ENCODE measurements at regions not wholly inside any gene's neighbourhood (a gene's known extent, or its start where the extent isn't known, plus 50 kb on each side); places are given as distances from the start of the nearest gene placed in this dataset.

DNA sequence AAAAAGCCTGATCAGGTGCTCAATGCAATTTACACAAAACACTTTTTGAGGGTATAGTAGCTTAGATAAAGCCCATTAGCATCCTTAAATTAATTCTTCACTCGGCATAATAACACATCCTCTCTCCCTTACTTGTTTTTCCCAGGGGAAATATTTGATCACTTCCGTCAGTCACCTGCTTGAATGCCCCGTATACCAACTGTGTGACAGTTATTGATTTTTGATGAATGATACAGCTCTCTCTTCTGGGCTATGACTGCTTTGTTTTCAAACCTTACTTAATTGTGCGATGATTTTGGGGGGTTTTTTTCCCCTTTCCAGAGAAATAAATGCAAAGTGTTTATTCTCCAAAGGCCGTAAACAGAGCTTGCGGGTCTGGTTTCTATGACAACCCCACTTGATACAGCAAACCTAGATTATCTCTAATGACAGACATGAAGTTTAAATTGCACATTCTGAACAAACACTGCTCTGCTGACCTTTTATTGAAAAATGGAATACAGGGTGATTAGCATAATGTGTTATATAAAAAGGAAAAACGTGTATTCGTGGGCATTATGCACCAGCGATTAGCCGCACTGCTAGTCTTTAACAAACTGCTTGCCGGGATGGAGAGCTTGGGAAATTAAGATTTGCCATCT is 78.4 kb upstream of the NANOS1 start:
- no peaks in the 10 kb centered on the region for H3K9me3 ChIP-seq (replicated peaks; ENCODE audit: insufficient read depth, low read length)
- no peak for DNase-seq
- H2AFZ ChIP-seq (ENCODE audit: low read length), result no peak overlapping the region
- H3F3A ChIP-seq (ENCODE audit: insufficient read depth, low read length), result no peaks in the 10 kb centered on the region
- no peaks in the 10 kb centered on the region for H4K20me1 ChIP-seq (ENCODE audit: insufficient read depth, low read length)
- H3K27me3 ChIP-seq (replicated peaks; ENCODE audit: insufficient read depth, low read length), result no peaks in the 10 kb centered on the region
- H3K9me2 ChIP-seq (replicated peaks; ENCODE audit: insufficient read depth, low read length), result no peaks in the 10 kb centered on the region
- H3K4me3 ChIP-seq (ENCODE audit: low read length), result no peak overlapping the region
- no peak overlapping the region for H3K9ac ChIP-seq (ENCODE audit: low read length)
- H3K27ac ChIP-seq (ENCODE audit: low read length), result no peak overlapping the region
- peaks cover 9% of the 10 kb centered on the region for H3K4me1 ChIP-seq (ENCODE audit: low read length)
- no peaks in the 10 kb centered on the region for H3K36me3 ChIP-seq (replicated peaks; ENCODE audit: insufficient read depth, low read length)
- H3K4me2 ChIP-seq (ENCODE audit: low read depth, low read length), result no peak overlapping the region
- TF ChIP-seq EZH2 (optimal IDR thresholded peaks at IDR 0.05; ENCODE audit: low read depth, low read length) (no peak), EZH2phosphoT487 (IDR thresholded peaks at IDR 0.05; ENCODE audit: low read length) (no peak)
- TF ChIP-seq, protein P1, sequence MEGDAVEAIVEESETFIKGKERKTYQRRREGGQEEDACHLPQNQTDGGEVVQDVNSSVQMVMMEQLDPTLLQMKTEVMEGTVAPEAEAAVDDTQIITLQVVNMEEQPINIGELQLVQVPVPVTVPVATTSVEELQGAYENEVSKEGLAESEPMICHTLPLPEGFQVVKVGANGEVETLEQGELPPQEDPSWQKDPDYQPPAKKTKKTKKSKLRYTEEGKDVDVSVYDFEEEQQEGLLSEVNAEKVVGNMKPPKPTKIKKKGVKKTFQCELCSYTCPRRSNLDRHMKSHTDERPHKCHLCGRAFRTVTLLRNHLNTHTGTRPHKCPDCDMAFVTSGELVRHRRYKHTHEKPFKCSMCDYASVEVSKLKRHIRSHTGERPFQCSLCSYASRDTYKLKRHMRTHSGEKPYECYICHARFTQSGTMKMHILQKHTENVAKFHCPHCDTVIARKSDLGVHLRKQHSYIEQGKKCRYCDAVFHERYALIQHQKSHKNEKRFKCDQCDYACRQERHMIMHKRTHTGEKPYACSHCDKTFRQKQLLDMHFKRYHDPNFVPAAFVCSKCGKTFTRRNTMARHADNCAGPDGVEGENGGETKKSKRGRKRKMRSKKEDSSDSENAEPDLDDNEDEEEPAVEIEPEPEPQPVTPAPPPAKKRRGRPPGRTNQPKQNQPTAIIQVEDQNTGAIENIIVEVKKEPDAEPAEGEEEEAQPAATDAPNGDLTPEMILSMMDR (IDR thresholded peaks at IDR 0.05; ENCODE audit: low read length), result no peak
- H3K79me2 ChIP-seq (ENCODE audit: low read length), result no peaks in the 10 kb centered on the region

DNA sequence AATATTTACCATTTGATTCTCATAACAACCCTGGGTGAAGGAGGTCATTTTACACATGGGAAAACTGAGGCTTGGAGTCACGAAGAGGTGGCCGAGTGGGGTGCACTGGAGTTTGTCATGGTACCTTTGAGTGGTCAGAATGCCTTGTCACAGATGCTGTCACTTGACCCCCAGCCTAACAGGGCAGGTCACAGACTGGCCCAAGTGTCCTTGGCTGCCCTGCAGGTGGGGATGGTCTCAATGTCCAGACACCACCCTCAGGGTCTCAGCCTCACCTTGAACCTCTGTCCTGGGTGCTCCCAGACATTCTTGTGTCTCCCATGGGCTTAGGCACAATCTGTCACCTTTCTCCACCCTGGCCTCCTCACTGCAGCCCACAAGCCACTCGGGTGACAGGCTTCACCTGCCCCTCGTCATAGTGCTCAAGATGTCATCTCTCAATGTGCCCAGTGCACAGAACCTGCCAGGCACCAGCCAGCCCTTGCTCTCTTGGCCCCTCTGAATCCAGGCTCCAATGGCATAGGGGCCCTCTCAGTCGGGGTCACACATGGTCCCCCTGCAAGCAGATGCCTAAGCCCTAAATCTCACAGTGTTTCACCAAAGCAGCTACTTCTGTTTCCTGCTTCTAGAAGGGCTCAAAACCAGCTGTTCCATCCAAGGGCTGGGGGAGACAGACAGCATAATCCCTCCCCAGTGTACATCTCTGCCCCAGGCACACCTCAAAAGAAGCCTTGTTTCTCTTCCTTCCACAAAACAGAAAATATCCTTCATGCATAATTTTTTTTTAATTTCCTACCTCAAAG is 76.8 kb upstream of the NANOS1 start:
- Histone ChIP-seq H3K9me3 (replicated peaks; ENCODE audit: insufficient read depth, low read length) (no peaks in the 10 kb centered on the region), H3K36me3 (replicated peaks; ENCODE audit: insufficient read depth, low read length) (no peaks in the 10 kb centered on the region), H3K4me1 (ENCODE audit: low read length) (peaks cover 14% of the 10 kb centered on the region), H3K27ac (ENCODE audit: low read length) (no peak overlapping the region), H3K4me2 (ENCODE audit: low read depth, low read length) (no peak overlapping the region), H3K27me3 (replicated peaks; ENCODE audit: insufficient read depth, low read length) (no peaks in the 10 kb centered on the region), H3K9ac (ENCODE audit: low read length) (no peak overlapping the region), H4K20me1 (ENCODE audit: insufficient read depth, low read length) (no peaks in the 10 kb centered on the region), H3K9me2 (replicated peaks; ENCODE audit: insufficient read depth, low read length) (no peaks in the 10 kb centered on the region), H2AFZ (ENCODE audit: low read length) (no peak overlapping the region), H3K4me3 (ENCODE audit: low read length) (no peak overlapping the region), H3K79me2 (ENCODE audit: low read length) (no peaks in the 10 kb centered on the region), H3F3A (ENCODE audit: insufficient read depth, low read length) (no peaks in the 10 kb centered on the region)
- no peak for TF ChIP-seq EZH2phosphoT487 (IDR thresholded peaks at IDR 0.05; ENCODE audit: low read length)
- TF ChIP-seq, protein P1 (IDR thresholded peaks at IDR 0.05; ENCODE audit: low read length), result no peak
- no peak for DNase-seq

DNA sequence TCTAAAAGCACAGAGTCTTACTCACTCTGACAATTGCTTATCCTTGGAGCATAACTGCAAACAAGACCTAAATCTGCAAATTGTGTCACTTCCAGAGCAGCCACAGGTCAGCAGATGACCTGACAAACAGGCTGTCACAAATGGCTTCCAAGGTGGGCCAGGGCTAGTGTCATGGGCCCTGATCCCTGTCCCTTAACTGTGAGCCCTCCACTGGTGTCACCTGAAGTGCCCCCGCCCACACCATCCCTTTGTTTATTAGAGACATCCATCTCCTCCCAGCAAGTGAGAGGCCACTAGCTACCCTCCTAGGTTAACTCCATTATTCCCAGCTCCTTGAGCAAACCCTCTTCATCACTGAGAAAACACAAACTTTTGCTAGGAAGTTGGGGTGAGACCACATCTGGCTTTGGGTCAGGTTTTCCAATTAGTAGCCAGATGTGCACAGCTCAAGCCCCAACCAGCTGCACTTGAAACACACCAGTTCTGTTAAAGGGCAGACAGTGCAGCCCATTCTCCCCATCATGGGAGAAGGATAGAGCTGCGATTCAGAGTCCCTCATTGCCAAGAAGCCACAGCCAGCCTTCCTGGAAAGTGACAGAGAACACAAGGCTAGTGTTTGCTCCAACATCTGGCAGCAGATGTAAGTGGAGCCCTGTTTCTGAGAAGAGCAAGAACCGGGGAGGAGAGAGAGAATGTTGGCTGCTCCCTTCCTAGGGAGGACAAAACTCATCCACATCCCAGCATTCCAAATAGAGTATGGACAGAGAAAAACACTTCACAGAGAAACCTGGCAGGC is 75.7 kb upstream of the NANOS1 start:
- peaks cover 14% of the 10 kb centered on the region for H3K4me1 ChIP-seq (ENCODE audit: low read length)
- no peak overlapping the region for H3K4me3 ChIP-seq (ENCODE audit: low read length)
- H3K79me2 ChIP-seq (ENCODE audit: low read length), result no peaks in the 10 kb centered on the region
- H3K27me3 ChIP-seq (replicated peaks; ENCODE audit: insufficient read depth, low read length), result no peaks in the 10 kb centered on the region
- no peak overlapping the region for H3K27ac ChIP-seq (ENCODE audit: low read length)
- H3K9ac ChIP-seq (ENCODE audit: low read length), result no peak overlapping the region
- no peak for DNase-seq
- no peaks in the 10 kb centered on the region for H3K9me3 ChIP-seq (replicated peaks; ENCODE audit: insufficient read depth, low read length)
- H3K4me2 ChIP-seq (ENCODE audit: low read depth, low read length), result no peak overlapping the region
- H4K20me1 ChIP-seq (ENCODE audit: insufficient read depth, low read length), result no peaks in the 10 kb centered on the region
- no peaks in the 10 kb centered on the region for H3F3A ChIP-seq (ENCODE audit: insufficient read depth, low read length)
- TF ChIP-seq, protein P1 (IDR thresholded peaks at IDR 0.05; ENCODE audit: low read length), result no peak
- H3K36me3 ChIP-seq (replicated peaks; ENCODE audit: insufficient read depth, low read length), result no peaks in the 10 kb centered on the region
- no peaks in the 10 kb centered on the region for H3K9me2 ChIP-seq (replicated peaks; ENCODE audit: insufficient read depth, low read length)
- no peak overlapping the region for H2AFZ ChIP-seq (ENCODE audit: low read length)
